Retinal pigment epithelial cell (primary cell): ENCODE measurements at regions not wholly inside any gene's neighbourhood (a gene's known extent, or its start where the extent isn't known, plus 50 kb on each side); places are given as distances from the start of the nearest gene placed in this dataset.
"Not testable (repeated sequence)": the region's sequence is repeated elsewhere in the genome, so short reads cannot be mapped to it uniquely, and the experiment has no call there.

ENCODE experiments used
- DNase-seq: peaks from one replicate; pipeline ENCODE4 v3.0.0-alpha.2; 2010; ENCODE audit warnings: low read depth
- H3K4me3 ChIP-seq: 2 replicates; pipeline ENCODE4 v1.5.1; 2011; ENCODE audit warnings: mild to moderate bottlenecking, low read length, control low read depth, moderate library complexity
- CTCF ChIP-seq: conservative IDR thresholded peaks from 2 replicates; pipeline ENCODE4 v1.5.1; 2011; ENCODE audit warnings: low read depth, low read length, control low read depth, inconsistent platforms

GRCh38 chr9:7739595-7739994 is 60.0 kb downstream of the DMAC1 start:
- no peak for TF ChIP-seq CTCF
- H3K4me3 ChIP-seq, result no peak overlapping the region
- no peak for DNase-seq

- H3K4me3 ChIP-seq, result no peak overlapping the region
- no peak for DNase-seq
- no peak for TF ChIP-seq CTCF
Measured at GRCh38 chr9:7735311-7735710, 64.3 kb downstream of the DMAC1 start.

- no peak for TF ChIP-seq CTCF
- no peak overlapping the region for H3K4me3 ChIP-seq
- no peak for DNase-seq
Measured at GRCh38 chr9:7730164-7730445, 69.5 kb downstream of the DMAC1 start.

- no peak for DNase-seq
- no peak for TF ChIP-seq CTCF
- H3K4me3 ChIP-seq, result no peak overlapping the region
Measured at GRCh38 chr9:7729371-7730163, 70.0 kb downstream of the DMAC1 start.

GRCh38 chr9:7721291-7721690 is 78.3 kb downstream of the DMAC1 start:
- no peak for TF ChIP-seq CTCF
- no peak for DNase-seq
- no peak overlapping the region for H3K4me3 ChIP-seq

GRCh38 chr9:7713088-7713487 is 86.5 kb downstream of the DMAC1 start:
- DNase-seq, H3K4me3 ChIP-seq: not testable (repeated sequence)

GRCh38 chr9:7710686-7711085 is 88.9 kb downstream of the DMAC1 start:
- DNase-seq, result no peak
- H3K4me3 ChIP-seq, result no peak overlapping the region
- TF ChIP-seq CTCF, result no peak
